K562 (cell line): ENCODE measurements at regions not wholly inside any gene's neighbourhood (a gene's known extent, or its start where the extent isn't known, plus 50 kb on each side); places are given as distances from the start of the nearest gene placed in this dataset.

Source experiments
- MXI1 ChIP-seq: IDR thresholded peaks from 2 replicates; pipeline ENCODE4 v1.6.1; 2011; ENCODE audit warnings: low read depth, mild to moderate bottlenecking, improper control_type of control experiment, low read length
- MYBL2 ChIP-seq, 2 experiments: fragments of 450-650 bp in 1 of 2; sonication (generic) in 1 of 2; formaldehyde crosslinking in 1 of 2; IDR thresholded peaks; 2 replicates each; pipeline versions ENCODE4 v1.6.1 to v1.8.1; 2017 to 2022; ENCODE audit warnings: borderline replicate concordance in 1 of 2, inconsistent platforms in 1 of 2, low read depth in 1 of 2, mild to moderate bottlenecking in 1 of 2, missing genetic modification reagents in 1 of 2, moderate library complexity in 1 of 2
- NFRKB ChIP-seq: fragments of 450-650 bp; IDR thresholded peaks from 2 replicates; pipeline ENCODE4 v1.6.1; 2016; ENCODE audit warnings: low read depth
- RBM34 ChIP-seq: fragments of 200-400 bp; formaldehyde crosslinking; IDR thresholded peaks from 2 replicates; pipeline ENCODE4 v1.6.1; 2018; ENCODE audit warnings: low read length, borderline replicate concordance; ENCODE audit not compliant: insufficient read depth
- TARDBP ChIP-seq: fragments of 450-650 bp; IDR thresholded peaks from 2 replicates; pipeline ENCODE4 v1.6.1; 2016
- TF ChIP-seq, protein P1 (sequence below): fragments of 200-600 bp; sonication (generic); IDR thresholded peaks from one replicate; pipeline ENCODE4 v1.6.1; 2012; ENCODE audit warnings: mild to moderate bottlenecking, low read depth, low read length, inconsistent platforms
- TF ChIP-seq, protein P2 (sequence below), 3 experiments: IDR thresholded peaks in 2 of 3; conservative IDR thresholded peaks in 1 of 3; 2 replicates each; pipeline ENCODE4 v1.5.1; 2011 to 2012; ENCODE audit warnings: low read length in 3 of 3, mild to moderate bottlenecking in 3 of 3, control low read depth in 2 of 3, improper control_type of control experiment in 1 of 3, inconsistent platforms in 1 of 3, low read depth in 1 of 3, mixed read lengths in 1 of 3, moderate library complexity in 1 of 3; ENCODE audit not compliant: insufficient read depth in 2 of 3
- TF ChIP-seq, protein P3 (sequence below): fragments of 450-650 bp; formaldehyde crosslinking; IDR thresholded peaks from 2 replicates; pipeline ENCODE4 v1.4.0; 2020; ENCODE audit warnings: mild to moderate bottlenecking, moderate library complexity
- TF ChIP-seq, protein P4 (sequence below): sonication (generic); formaldehyde crosslinking; IDR thresholded peaks from 2 replicates; pipeline ENCODE4 v1.5.0; 2020; ENCODE audit warnings: missing genetic modification reagents

DNA sequence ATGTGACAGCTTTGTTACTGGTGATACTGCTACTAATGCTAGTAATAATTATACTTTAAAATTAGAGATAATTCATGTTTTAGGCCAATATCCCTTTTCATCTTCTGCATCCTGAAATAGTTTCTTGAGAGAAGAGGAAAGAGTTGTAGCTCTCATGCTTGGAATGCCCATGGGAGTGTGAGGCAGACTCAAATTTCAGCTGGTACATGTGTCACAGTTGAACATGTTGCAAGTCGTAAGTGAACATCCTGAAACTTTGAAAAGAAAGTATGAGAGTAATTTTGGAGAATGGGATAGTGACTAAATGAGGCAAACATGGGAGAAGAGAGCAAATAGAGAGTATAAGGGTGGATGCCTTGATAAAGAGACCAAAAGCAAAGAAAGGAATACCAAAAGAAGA lies 168.0 kb downstream of the TMTC3 start:
- TF ChIP-seq TARDBP (no peak), MYBL2 (IDR thresholded peaks at IDR 0.05; ENCODE audit: low read depth) (no peak), MYBL2 (CRISPR knock-in tag; IDR thresholded peaks at IDR 0.05; ENCODE audit: borderline replicate concordance) (no peak), MXI1 (no peak), RBM34 (no peak), NFRKB (no peak)
- TF ChIP-seq, protein P1, sequence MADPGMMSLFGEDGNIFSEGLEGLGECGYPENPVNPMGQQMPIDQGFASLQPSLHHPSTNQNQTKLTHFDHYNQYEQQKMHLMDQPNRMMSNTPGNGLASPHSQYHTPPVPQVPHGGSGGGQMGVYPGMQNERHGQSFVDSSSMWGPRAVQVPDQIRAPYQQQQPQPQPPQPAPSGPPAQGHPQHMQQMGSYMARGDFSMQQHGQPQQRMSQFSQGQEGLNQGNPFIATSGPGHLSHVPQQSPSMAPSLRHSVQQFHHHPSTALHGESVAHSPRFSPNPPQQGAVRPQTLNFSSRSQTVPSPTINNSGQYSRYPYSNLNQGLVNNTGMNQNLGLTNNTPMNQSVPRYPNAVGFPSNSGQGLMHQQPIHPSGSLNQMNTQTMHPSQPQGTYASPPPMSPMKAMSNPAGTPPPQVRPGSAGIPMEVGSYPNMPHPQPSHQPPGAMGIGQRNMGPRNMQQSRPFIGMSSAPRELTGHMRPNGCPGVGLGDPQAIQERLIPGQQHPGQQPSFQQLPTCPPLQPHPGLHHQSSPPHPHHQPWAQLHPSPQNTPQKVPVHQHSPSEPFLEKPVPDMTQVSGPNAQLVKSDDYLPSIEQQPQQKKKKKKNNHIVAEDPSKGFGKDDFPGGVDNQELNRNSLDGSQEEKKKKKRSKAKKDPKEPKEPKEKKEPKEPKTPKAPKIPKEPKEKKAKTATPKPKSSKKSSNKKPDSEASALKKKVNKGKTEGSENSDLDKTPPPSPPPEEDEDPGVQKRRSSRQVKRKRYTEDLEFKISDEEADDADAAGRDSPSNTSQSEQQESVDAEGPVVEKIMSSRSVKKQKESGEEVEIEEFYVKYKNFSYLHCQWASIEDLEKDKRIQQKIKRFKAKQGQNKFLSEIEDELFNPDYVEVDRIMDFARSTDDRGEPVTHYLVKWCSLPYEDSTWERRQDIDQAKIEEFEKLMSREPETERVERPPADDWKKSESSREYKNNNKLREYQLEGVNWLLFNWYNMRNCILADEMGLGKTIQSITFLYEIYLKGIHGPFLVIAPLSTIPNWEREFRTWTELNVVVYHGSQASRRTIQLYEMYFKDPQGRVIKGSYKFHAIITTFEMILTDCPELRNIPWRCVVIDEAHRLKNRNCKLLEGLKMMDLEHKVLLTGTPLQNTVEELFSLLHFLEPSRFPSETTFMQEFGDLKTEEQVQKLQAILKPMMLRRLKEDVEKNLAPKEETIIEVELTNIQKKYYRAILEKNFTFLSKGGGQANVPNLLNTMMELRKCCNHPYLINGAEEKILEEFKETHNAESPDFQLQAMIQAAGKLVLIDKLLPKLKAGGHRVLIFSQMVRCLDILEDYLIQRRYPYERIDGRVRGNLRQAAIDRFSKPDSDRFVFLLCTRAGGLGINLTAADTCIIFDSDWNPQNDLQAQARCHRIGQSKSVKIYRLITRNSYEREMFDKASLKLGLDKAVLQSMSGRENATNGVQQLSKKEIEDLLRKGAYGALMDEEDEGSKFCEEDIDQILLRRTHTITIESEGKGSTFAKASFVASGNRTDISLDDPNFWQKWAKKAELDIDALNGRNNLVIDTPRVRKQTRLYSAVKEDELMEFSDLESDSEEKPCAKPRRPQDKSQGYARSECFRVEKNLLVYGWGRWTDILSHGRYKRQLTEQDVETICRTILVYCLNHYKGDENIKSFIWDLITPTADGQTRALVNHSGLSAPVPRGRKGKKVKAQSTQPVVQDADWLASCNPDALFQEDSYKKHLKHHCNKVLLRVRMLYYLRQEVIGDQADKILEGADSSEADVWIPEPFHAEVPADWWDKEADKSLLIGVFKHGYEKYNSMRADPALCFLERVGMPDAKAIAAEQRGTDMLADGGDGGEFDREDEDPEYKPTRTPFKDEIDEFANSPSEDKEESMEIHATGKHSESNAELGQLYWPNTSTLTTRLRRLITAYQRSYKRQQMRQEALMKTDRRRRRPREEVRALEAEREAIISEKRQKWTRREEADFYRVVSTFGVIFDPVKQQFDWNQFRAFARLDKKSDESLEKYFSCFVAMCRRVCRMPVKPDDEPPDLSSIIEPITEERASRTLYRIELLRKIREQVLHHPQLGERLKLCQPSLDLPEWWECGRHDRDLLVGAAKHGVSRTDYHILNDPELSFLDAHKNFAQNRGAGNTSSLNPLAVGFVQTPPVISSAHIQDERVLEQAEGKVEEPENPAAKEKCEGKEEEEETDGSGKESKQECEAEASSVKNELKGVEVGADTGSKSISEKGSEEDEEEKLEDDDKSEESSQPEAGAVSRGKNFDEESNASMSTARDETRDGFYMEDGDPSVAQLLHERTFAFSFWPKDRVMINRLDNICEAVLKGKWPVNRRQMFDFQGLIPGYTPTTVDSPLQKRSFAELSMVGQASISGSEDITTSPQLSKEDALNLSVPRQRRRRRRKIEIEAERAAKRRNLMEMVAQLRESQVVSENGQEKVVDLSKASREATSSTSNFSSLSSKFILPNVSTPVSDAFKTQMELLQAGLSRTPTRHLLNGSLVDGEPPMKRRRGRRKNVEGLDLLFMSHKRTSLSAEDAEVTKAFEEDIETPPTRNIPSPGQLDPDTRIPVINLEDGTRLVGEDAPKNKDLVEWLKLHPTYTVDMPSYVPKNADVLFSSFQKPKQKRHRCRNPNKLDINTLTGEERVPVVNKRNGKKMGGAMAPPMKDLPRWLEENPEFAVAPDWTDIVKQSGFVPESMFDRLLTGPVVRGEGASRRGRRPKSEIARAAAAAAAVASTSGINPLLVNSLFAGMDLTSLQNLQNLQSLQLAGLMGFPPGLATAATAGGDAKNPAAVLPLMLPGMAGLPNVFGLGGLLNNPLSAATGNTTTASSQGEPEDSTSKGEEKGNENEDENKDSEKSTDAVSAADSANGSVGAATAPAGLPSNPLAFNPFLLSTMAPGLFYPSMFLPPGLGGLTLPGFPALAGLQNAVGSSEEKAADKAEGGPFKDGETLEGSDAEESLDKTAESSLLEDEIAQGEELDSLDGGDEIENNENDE: no peak
- TF ChIP-seq, protein P2, sequence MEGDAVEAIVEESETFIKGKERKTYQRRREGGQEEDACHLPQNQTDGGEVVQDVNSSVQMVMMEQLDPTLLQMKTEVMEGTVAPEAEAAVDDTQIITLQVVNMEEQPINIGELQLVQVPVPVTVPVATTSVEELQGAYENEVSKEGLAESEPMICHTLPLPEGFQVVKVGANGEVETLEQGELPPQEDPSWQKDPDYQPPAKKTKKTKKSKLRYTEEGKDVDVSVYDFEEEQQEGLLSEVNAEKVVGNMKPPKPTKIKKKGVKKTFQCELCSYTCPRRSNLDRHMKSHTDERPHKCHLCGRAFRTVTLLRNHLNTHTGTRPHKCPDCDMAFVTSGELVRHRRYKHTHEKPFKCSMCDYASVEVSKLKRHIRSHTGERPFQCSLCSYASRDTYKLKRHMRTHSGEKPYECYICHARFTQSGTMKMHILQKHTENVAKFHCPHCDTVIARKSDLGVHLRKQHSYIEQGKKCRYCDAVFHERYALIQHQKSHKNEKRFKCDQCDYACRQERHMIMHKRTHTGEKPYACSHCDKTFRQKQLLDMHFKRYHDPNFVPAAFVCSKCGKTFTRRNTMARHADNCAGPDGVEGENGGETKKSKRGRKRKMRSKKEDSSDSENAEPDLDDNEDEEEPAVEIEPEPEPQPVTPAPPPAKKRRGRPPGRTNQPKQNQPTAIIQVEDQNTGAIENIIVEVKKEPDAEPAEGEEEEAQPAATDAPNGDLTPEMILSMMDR (IDR thresholded peaks at IDR 0.05 in 2 of 3, conservative IDR thresholded peaks at IDR 0.05 in 1 of 3; ENCODE audit: insufficient read depth in 2 of 3, low read depth in 1 of 3, low read length in 3 of 3): no peak
- TF ChIP-seq, protein P3, sequence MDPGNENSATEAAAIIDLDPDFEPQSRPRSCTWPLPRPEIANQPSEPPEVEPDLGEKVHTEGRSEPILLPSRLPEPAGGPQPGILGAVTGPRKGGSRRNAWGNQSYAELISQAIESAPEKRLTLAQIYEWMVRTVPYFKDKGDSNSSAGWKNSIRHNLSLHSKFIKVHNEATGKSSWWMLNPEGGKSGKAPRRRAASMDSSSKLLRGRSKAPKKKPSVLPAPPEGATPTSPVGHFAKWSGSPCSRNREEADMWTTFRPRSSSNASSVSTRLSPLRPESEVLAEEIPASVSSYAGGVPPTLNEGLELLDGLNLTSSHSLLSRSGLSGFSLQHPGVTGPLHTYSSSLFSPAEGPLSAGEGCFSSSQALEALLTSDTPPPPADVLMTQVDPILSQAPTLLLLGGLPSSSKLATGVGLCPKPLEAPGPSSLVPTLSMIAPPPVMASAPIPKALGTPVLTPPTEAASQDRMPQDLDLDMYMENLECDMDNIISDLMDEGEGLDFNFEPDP (CRISPR knock-in tag): no peak
- TF ChIP-seq, protein P4, sequence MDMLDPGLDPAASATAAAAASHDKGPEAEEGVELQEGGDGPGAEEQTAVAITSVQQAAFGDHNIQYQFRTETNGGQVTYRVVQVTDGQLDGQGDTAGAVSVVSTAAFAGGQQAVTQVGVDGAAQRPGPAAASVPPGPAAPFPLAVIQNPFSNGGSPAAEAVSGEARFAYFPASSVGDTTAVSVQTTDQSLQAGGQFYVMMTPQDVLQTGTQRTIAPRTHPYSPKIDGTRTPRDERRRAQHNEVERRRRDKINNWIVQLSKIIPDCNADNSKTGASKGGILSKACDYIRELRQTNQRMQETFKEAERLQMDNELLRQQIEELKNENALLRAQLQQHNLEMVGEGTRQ: no peak
